GM12875 (cell line): ENCODE measurements at regions not wholly inside any gene's neighbourhood (a gene's known extent, or its start where the extent isn't known, plus 50 kb on each side); places are given as distances from the start of the nearest gene placed in this dataset.
"Not testable (repeated sequence)": the region's sequence is repeated elsewhere in the genome, so short reads cannot be mapped to it uniquely, and the experiment has no call there.

Source experiments
- H3K4me3 ChIP-seq: one replicate; pipeline ENCODE4 v1.5.1; 2011; ENCODE audit warnings: low read depth, low read length, control low read depth
- CTCF ChIP-seq: IDR thresholded peaks from 2 replicates; pipeline ENCODE4 v1.5.1; 2011; ENCODE audit warnings: low read depth, mild to moderate bottlenecking, control low read depth, inconsistent platforms, low read length, moderate library complexity, borderline replicate concordance; ENCODE audit not compliant: insufficient read depth

- no peak overlapping the region for H3K4me3 ChIP-seq
These were observed 1197.9 kb downstream of the VRK1 start for GRCh38 chr14:97995038-97995437.

GRCh38 chr14:97995531-97995930 lies 1198.3 kb downstream of the VRK1 start:
- no peak for TF ChIP-seq CTCF
- H3K4me3 ChIP-seq, result no peak overlapping the region

More at GRCh38 chr14:97995038-97995437, 1197.9 kb downstream of the VRK1 start:
- no peak for TF ChIP-seq CTCF

GRCh38 chr14:98006008-98006407 lies 1208.8 kb downstream of the VRK1 start:
- no peak for TF ChIP-seq CTCF

GRCh38 chr14:98008381-98009113 lies 1211.4 kb downstream of the VRK1 start:
- no peak overlapping the region for H3K4me3 ChIP-seq
- no peak for TF ChIP-seq CTCF

More at GRCh38 chr14:98006008-98006407, 1208.8 kb downstream of the VRK1 start:
- H3K4me3 ChIP-seq, result no peak overlapping the region

GRCh38 chr14:98009177-98009576 lies 1212.0 kb downstream of the VRK1 start:
- H3K4me3 ChIP-seq, result not testable (repeated sequence)

GRCh38 chr14:98010784-98011183 lies 1213.6 kb downstream of the VRK1 start:
- TF ChIP-seq CTCF, result no peak
- no peak overlapping the region for H3K4me3 ChIP-seq

- TF ChIP-seq CTCF, result no peak
- H3K4me3 ChIP-seq, result no peak overlapping the region
These were observed 1217.9 kb downstream of the VRK1 start for GRCh38 chr14:98014851-98015615.
